Tibial nerve (tissue), 4 donors: ENCODE measurements at regions not wholly inside any gene's neighbourhood (a gene's known extent, or its start where the extent isn't known, plus 50 kb on each side); places are given as distances from the start of the nearest gene placed in this dataset.

Source experiments
- DNase-seq, 2 donors: peaks; one replicate each; pipeline ENCODE4 v3.0.0-alpha.2; 2019; ENCODE audit warnings: low spot score in 2 of 2
- H3K27ac ChIP-seq, 4 donors: fragments of 200-600 bp; sonication (generic) in 3 of 4; one replicate each; pipeline ENCODE4 v1.5.1; 2017 to 2019; ENCODE audit warnings: mild to moderate bottlenecking in 1 of 4
- H3K27me3 ChIP-seq, 2 donors: fragments of 200-600 bp; sonication (generic) in 1 of 2; one replicate each; pipeline versions ENCODE4 v1.5.1 to v1.6.0; 2017 to 2019
- H3K36me3 ChIP-seq, 3 donors: fragments of 200-600 bp; sonication (generic); one replicate each; pipeline ENCODE4 v1.5.1; 2018 to 2019
- H3K4me1 ChIP-seq, 4 donors: fragments of 200-600 bp; sonication (generic) in 3 of 4; one replicate each; pipeline ENCODE4 v1.5.1; 2017 to 2019
- H3K4me3 ChIP-seq, 4 donors: fragments of 200-600 bp; sonication (generic) in 3 of 4; one replicate each; pipeline ENCODE4 v1.5.1; 2017 to 2019; ENCODE audit warnings: mild to moderate bottlenecking in 1 of 4, moderate library complexity in 1 of 4
- H3K9me3 ChIP-seq, 4 donors: fragments of 200-600 bp; sonication (generic) in 3 of 4; one replicate each; pipeline ENCODE4 v1.5.1; 2017 to 2019
- CTCF ChIP-seq, 5 experiments: fragments of 200-600 bp in 3 of 5; fragments of 450-650 bp in 2 of 5; sonication (generic) in 3 of 5; IDR thresholded peaks; one replicate each; pipeline ENCODE4 v1.5.1; 2016 to 2019; ENCODE audit warnings: antibody characterized with exemption in 5 of 5, mild to moderate bottlenecking in 3 of 5, moderate library complexity in 2 of 5
- EP300 ChIP-seq, 2 donors: sonication (generic); formaldehyde crosslinking; IDR thresholded peaks; one replicate each; pipeline ENCODE4 v1.6.1; 2017; ENCODE audit warnings: antibody characterized with exemption in 2 of 2, mild to moderate bottlenecking in 1 of 2
- POLR2A ChIP-seq, 2 donors: fragments of 450-650 bp; IDR thresholded peaks; one replicate each; pipeline ENCODE4 v1.6.1; 2017; ENCODE audit warnings: antibody characterized with exemption in 2 of 2, mild to moderate bottlenecking in 2 of 2, moderate library complexity in 2 of 2
- WGBS, 2 donors: methylation state at CpG; one replicate each; pipeline ENCODE4 v1.1.5; 2018; 5-methylcytosine and 5-hydroxymethylcytosine counted together

GRCh38 chr13:44764302-44764692, 188.2 kb upstream of the TSC22D1 start:
- Histone ChIP-seq H3K9me3 (no peaks in the 10 kb centered on the region), H3K27me3 (no peaks in the 10 kb centered on the region), H3K4me3 (no peak overlapping the region), H3K27ac (no peak overlapping the region), H3K36me3 (no peaks in the 10 kb centered on the region), H3K4me1 (peaks cover 0 to 20% (median 4%) of the 10 kb centered on the region in 4 donors)
- 27 to 37% methylated on average over 8 of the region's 8 CpGs for WGBS, 2 donors
- no peak for DNase-seq
- TF ChIP-seq CTCF (IDR thresholded peaks at IDR 0.05): no peak
- no peak for TF ChIP-seq EP300 (IDR thresholded peaks at IDR 0.05)
- no peak for TF ChIP-seq POLR2A (IDR thresholded peaks at IDR 0.05)

- H3K4me1 ChIP-seq: peaks cover 0 to 19% (median 6%) of the 10 kb centered on the region in 4 donors
- H3K36me3 ChIP-seq: no peaks in the 10 kb centered on the region
- no peak overlapping the region for H3K4me3 ChIP-seq
- H3K27me3 ChIP-seq: no peaks in the 10 kb centered on the region
- H3K9me3 ChIP-seq: no peaks in the 10 kb centered on the region
- 28 to 43% methylated on average over 11 of the region's 11 CpGs for WGBS, 2 donors
- no peak overlapping the region for H3K27ac ChIP-seq
- TF ChIP-seq EP300 (IDR thresholded peaks at IDR 0.05) (peak in 1 of 2 donors; percentile 10), POLR2A (IDR thresholded peaks at IDR 0.05) (no peak)
- peak in 1 of 2 donors; percentile 11 for DNase-seq
Observed at GRCh38 chr13:44763615-44764301, 187.6 kb upstream of the TSC22D1 start.

GRCh38 chr13:44762911-44763310, 186.8 kb upstream of the TSC22D1 start:
- Histone ChIP-seq H3K4me3 (no peak overlapping the region), H3K36me3 (no peaks in the 10 kb centered on the region), H3K27me3 (no peaks in the 10 kb centered on the region), H3K27ac (no peak overlapping the region), H3K4me1 (peaks cover 0 to 19% (median 6%) of the 10 kb centered on the region in 4 donors), H3K9me3 (no peaks in the 10 kb centered on the region)
- 67 to 85% methylated on average over 1 of the region's 1 CpG for WGBS, 2 donors
- DNase-seq: no peak
- TF ChIP-seq CTCF (IDR thresholded peaks at IDR 0.05): no peak
- no peak for TF ChIP-seq EP300 (IDR thresholded peaks at IDR 0.05)
- TF ChIP-seq POLR2A (IDR thresholded peaks at IDR 0.05): no peak

- H3K4me1 ChIP-seq: peaks cover 0 to 19% (median 6%) of the 10 kb centered on the region in 4 donors
- no peaks in the 10 kb centered on the region for H3K36me3 ChIP-seq
- no peak overlapping the region for H3K27ac ChIP-seq
- no peak for DNase-seq
- H3K9me3 ChIP-seq: no peaks in the 10 kb centered on the region
- H3K27me3 ChIP-seq: no peaks in the 10 kb centered on the region
- TF ChIP-seq CTCF (IDR thresholded peaks at IDR 0.05) (no peak), POLR2A (IDR thresholded peaks at IDR 0.05) (no peak), EP300 (IDR thresholded peaks at IDR 0.05) (no peak)
- no peak overlapping the region for H3K4me3 ChIP-seq
- 75 to 78% methylated on average over 1 of the region's 1 CpG for WGBS, 2 donors
Observed at GRCh38 chr13:44760434-44760833, 184.3 kb upstream of the TSC22D1 start.

- WGBS, 2 donors: 80 to 87% methylated on average over 6 of the region's 6 CpGs
- no peaks in the 10 kb centered on the region for H3K27me3 ChIP-seq
- no peaks in the 10 kb centered on the region for H3K9me3 ChIP-seq
- H3K27ac ChIP-seq: no peak overlapping the region
- H3K4me1 ChIP-seq: peaks cover 0 to 17% (median 6%) of the 10 kb centered on the region in 4 donors
- no peaks in the 10 kb centered on the region for H3K36me3 ChIP-seq
- no peak overlapping the region for H3K4me3 ChIP-seq
- TF ChIP-seq CTCF (IDR thresholded peaks at IDR 0.05) (no peak), POLR2A (IDR thresholded peaks at IDR 0.05) (no peak), EP300 (IDR thresholded peaks at IDR 0.05) (no peak)
- no peak for DNase-seq
Observed at GRCh38 chr13:44759384-44760360, 183.5 kb upstream of the TSC22D1 start.
